Myocyte (in vitro differentiated cells): ENCODE measurements at regions not wholly inside any gene's neighbourhood (a gene's known extent, or its start where the extent isn't known, plus 50 kb on each side); places are given as distances from the start of the nearest gene placed in this dataset.

Experiments
- DNase-seq: peaks from one replicate; pipeline ENCODE4 v3.0.0-alpha.2; 2012; ENCODE audit warnings: low read depth

GRCh38 chr13:22086597-22087330, 415.9 kb downstream of the FGF9 start:
- DNase-seq: no peak

GRCh38 chr13:22090106-22090505, 419.2 kb downstream of the FGF9 start:
- no peak for DNase-seq

GRCh38 chr13:22091222-22091970, 420.5 kb downstream of the FGF9 start:
- DNase-seq: no peak

GRCh38 chr13:22091971-22092300, 421.1 kb downstream of the FGF9 start:
- DNase-seq: no peak

- no peak for DNase-seq
These were observed 422.1 kb downstream of the FGF9 start for GRCh38 chr13:22092791-22093560.

GRCh38 chr13:22095794-22096193, 424.9 kb downstream of the FGF9 start:
- DNase-seq: no peak

- no peak for DNase-seq
These were observed 428.7 kb downstream of the FGF9 start for GRCh38 chr13:22099585-22099984.

- DNase-seq: no peak
These were observed 431.4 kb downstream of the FGF9 start for GRCh38 chr13:22102271-22102670.

- no peak for DNase-seq
These were observed 432.5 kb downstream of the FGF9 start for GRCh38 chr13:22103046-22104027.

- DNase-seq: no peak
These were observed 435.2 kb downstream of the FGF9 start for GRCh38 chr13:22106058-22106457.

- DNase-seq: no peak
These were observed 436.7 kb downstream of the FGF9 start for GRCh38 chr13:22107549-22107948.

GRCh38 chr13:22108283-22108942, 437.5 kb downstream of the FGF9 start:
- DNase-seq: no peak

- no peak for DNase-seq
These were observed 438.1 kb downstream of the FGF9 start for GRCh38 chr13:22108979-22109378.

GRCh38 chr13:22110368-22110767, 439.5 kb downstream of the FGF9 start:
- DNase-seq: no peak

- DNase-seq: no peak
These were observed 440.4 kb downstream of the FGF9 start for GRCh38 chr13:22111152-22111783.

GRCh38 chr13:22111961-22112360, 441.1 kb downstream of the FGF9 start:
- DNase-seq: no peak

- DNase-seq: no peak
These were observed 442.3 kb downstream of the FGF9 start for GRCh38 chr13:22112956-22113745.

GRCh38 chr13:22114630-22115311, 443.9 kb downstream of the FGF9 start:
- no peak for DNase-seq

GRCh38 chr13:22118158-22118557, 447.3 kb downstream of the FGF9 start:
- DNase-seq: no peak
